H7 (cell line): ENCODE measurements at regions not wholly inside any gene's neighbourhood (a gene's known extent, or its start where the extent isn't known, plus 50 kb on each side); places are given as distances from the start of the nearest gene placed in this dataset.
A peak's percentile ranks its signal among the peaks of the same experiment; 100 is the strongest.

Source experiments
- DNase-seq: peaks from one replicate; pipeline ENCODE4 v3.0.0; 2012
- H3K27me3 ChIP-seq: 2 replicates; pipeline ENCODE4 v1.6.0; 2011; ENCODE audit warnings: mild to moderate bottlenecking, low read length; ENCODE audit not compliant: control insufficient read depth, insufficient read depth
- H3K36me3 ChIP-seq: replicated peaks from 2 replicates; pipeline ENCODE4 v1.5.1; 2011; ENCODE audit warnings: low read length; ENCODE audit not compliant: control insufficient read depth, insufficient read depth
- H3K4me3 ChIP-seq: 2 replicates; pipeline ENCODE4 v1.5.1; 2011; ENCODE audit warnings: low read depth, mild to moderate bottlenecking, control low read depth, low read length, moderate library complexity; ENCODE audit not compliant: insufficient read depth

- no peaks in the 10 kb centered on the region for H3K27me3 ChIP-seq
- no peak overlapping the region for H3K4me3 ChIP-seq
- no peaks in the 10 kb centered on the region for H3K36me3 ChIP-seq
- DNase-seq: no peak
Measured at GRCh38 chr12:116418551-116418950, 140.6 kb upstream of the MAP1LC3B2 start.

- H3K27me3 ChIP-seq: no peaks in the 10 kb centered on the region
- no peak for DNase-seq
- H3K36me3 ChIP-seq: no peaks in the 10 kb centered on the region
- H3K4me3 ChIP-seq: no peak overlapping the region
Measured at GRCh38 chr12:116420227-116420880, 138.8 kb upstream of the MAP1LC3B2 start.

- Histone ChIP-seq H3K27me3 (no peaks in the 10 kb centered on the region), H3K4me3 (no peak overlapping the region), H3K36me3 (no peaks in the 10 kb centered on the region)
- DNase-seq: no peak
Measured at GRCh38 chr12:116421785-116422538, 137.2 kb upstream of the MAP1LC3B2 start.

- no peak for DNase-seq
- Histone ChIP-seq H3K27me3 (no peaks in the 10 kb centered on the region), H3K4me3 (no peak overlapping the region), H3K36me3 (no peaks in the 10 kb centered on the region)
Measured at GRCh38 chr12:116423094-116423493, 136.1 kb upstream of the MAP1LC3B2 start.

GRCh38 chr12:116425256-116426193, 133.7 kb upstream of the MAP1LC3B2 start:
- no peak for DNase-seq
- Histone ChIP-seq H3K36me3 (no peaks in the 10 kb centered on the region), H3K4me3 (no peak overlapping the region), H3K27me3 (no peaks in the 10 kb centered on the region)

- peak; percentile 66 for DNase-seq
- H3K4me3 ChIP-seq: no peak overlapping the region
- H3K36me3 ChIP-seq: no peaks in the 10 kb centered on the region
- no peaks in the 10 kb centered on the region for H3K27me3 ChIP-seq
Measured at GRCh38 chr12:116426391-116427136, 132.6 kb upstream of the MAP1LC3B2 start.

GRCh38 chr12:116427200-116427930, 131.8 kb upstream of the MAP1LC3B2 start:
- H3K27me3 ChIP-seq: no peaks in the 10 kb centered on the region
- H3K4me3 ChIP-seq: no peak overlapping the region
- no peaks in the 10 kb centered on the region for H3K36me3 ChIP-seq
- DNase-seq: peak; percentile 66

GRCh38 chr12:116429826-116430360, 129.3 kb upstream of the MAP1LC3B2 start:
- no peaks in the 10 kb centered on the region for H3K36me3 ChIP-seq
- H3K4me3 ChIP-seq: no peak overlapping the region
- no peak for DNase-seq

GRCh38 chr12:116430911-116431565, 128.1 kb upstream of the MAP1LC3B2 start:
- DNase-seq: no peak
- no peaks in the 10 kb centered on the region for H3K36me3 ChIP-seq
- H3K27me3 ChIP-seq: no peaks in the 10 kb centered on the region
- no peak overlapping the region for H3K4me3 ChIP-seq

More at GRCh38 chr12:116429826-116430360, 129.3 kb upstream of the MAP1LC3B2 start:
- no peaks in the 10 kb centered on the region for H3K27me3 ChIP-seq

GRCh38 chr12:116431677-116432300, 127.4 kb upstream of the MAP1LC3B2 start:
- Histone ChIP-seq H3K4me3 (no peak overlapping the region), H3K36me3 (no peaks in the 10 kb centered on the region), H3K27me3 (no peaks in the 10 kb centered on the region)
- DNase-seq: no peak

GRCh38 chr12:116432314-116432750, 126.8 kb upstream of the MAP1LC3B2 start:
- no peak for DNase-seq
- Histone ChIP-seq H3K4me3 (no peak overlapping the region), H3K36me3 (no peaks in the 10 kb centered on the region), H3K27me3 (no peaks in the 10 kb centered on the region)

- H3K36me3 ChIP-seq: no peaks in the 10 kb centered on the region
- H3K27me3 ChIP-seq: no peaks in the 10 kb centered on the region
- DNase-seq: no peak
- H3K4me3 ChIP-seq: no peak overlapping the region
Measured at GRCh38 chr12:116433249-116433648, 125.9 kb upstream of the MAP1LC3B2 start.
